CD8-positive, alpha-beta memory T cell (primary cell): ENCODE measurements at regions not wholly inside any gene's neighbourhood (a gene's known extent, or its start where the extent isn't known, plus 50 kb on each side); places are given as distances from the start of the nearest gene placed in this dataset.

Source experiments
- CTCF ChIA-PET: fragments of 350-600 bp; sonication (Branson Sonifier 250); formaldehyde crosslinking; loops from one replicate; lab custom pipeline; 2021; ENCODE audit warnings: antibody characterized with exemption; lab: Charles Lee
- POLR2A ChIA-PET: fragments of 350-600 bp; sonication (Branson Sonifier 250); formaldehyde crosslinking; loops from one replicate; lab custom pipeline; 2021; ENCODE audit warnings: antibody characterized with exemption; lab: Charles Lee
- DNase-seq, 5 donors: peaks; one replicate each; pipeline versions ENCODE4 v3.0.0 to v3.0.0-alpha.2; 2020 to 2022; ENCODE audit warnings: mixed read lengths in 1 of 5
- H3K27ac ChIP-seq: one replicate; pipeline ENCODE4 v1.7.0; 2013; ENCODE audit warnings: low read depth, mild to moderate bottlenecking, low read length, moderate library complexity
- H3K27me3 ChIP-seq: 2 replicates; pipeline ENCODE4 v1.7.0; 2013; ENCODE audit warnings: low read length, mild to moderate bottlenecking; ENCODE audit not compliant: insufficient read depth, poor library complexity, severe bottlenecking
- H3K36me3 ChIP-seq: 2 replicates; pipeline ENCODE4 v1.7.0; 2013; ENCODE audit warnings: mild to moderate bottlenecking, low read length, moderate library complexity; ENCODE audit not compliant: insufficient read depth
- H3K4me1 ChIP-seq: 2 replicates; pipeline ENCODE4 v1.7.0; 2013; ENCODE audit warnings: mild to moderate bottlenecking, low read length, moderate library complexity; ENCODE audit not compliant: insufficient read depth
- H3K4me3 ChIP-seq: 2 replicates; pipeline ENCODE4 v1.7.0; 2013; ENCODE audit warnings: mild to moderate bottlenecking, low read length
- H3K9me3 ChIP-seq: 2 replicates; pipeline ENCODE4 v1.7.0; 2013; ENCODE audit warnings: mild to moderate bottlenecking, low read length
- H3K27ac Mint-ChIP-seq, 8 donors: one replicate each; pipeline ENCODE4 v1.8.0; 2020 to 2021; ENCODE audit warnings: mixed read lengths in 8 of 8, mild to moderate bottlenecking in 6 of 8, inconsistent platforms in 3 of 8, moderate library complexity in 3 of 8
- H3K27me3 Mint-ChIP-seq, 2 donors: one replicate each; pipeline ENCODE4 v1.8.0; 2020 to 2021; ENCODE audit warnings: mixed read lengths in 2 of 2, mild to moderate bottlenecking in 1 of 2, moderate library complexity in 1 of 2
- H3K36me3 Mint-ChIP-seq, 3 donors: one replicate each; pipeline ENCODE4 v1.8.0; 2020 to 2021; ENCODE audit warnings: mixed read lengths in 3 of 3, inconsistent platforms in 1 of 3, mild to moderate bottlenecking in 1 of 3
- H3K4me1 Mint-ChIP-seq, 3 donors: one replicate each; pipeline ENCODE4 v1.8.0; 2020 to 2021; ENCODE audit warnings: mixed read lengths in 3 of 3, inconsistent platforms in 1 of 3, mild to moderate bottlenecking in 1 of 3
- H3K4me3 Mint-ChIP-seq, 7 donors: one replicate each; pipeline ENCODE4 v1.8.0; 2020 to 2021; ENCODE audit warnings: mixed read lengths in 7 of 7, mild to moderate bottlenecking in 6 of 7, moderate library complexity in 4 of 7, inconsistent platforms in 2 of 7
- H3K9me3 Mint-ChIP-seq, 5 donors: one replicate each; pipeline ENCODE4 v1.8.0; 2020 to 2022; ENCODE audit warnings: mixed read lengths in 5 of 5, mild to moderate bottlenecking in 3 of 5, moderate library complexity in 2 of 5, inconsistent platforms in 1 of 5

DNA sequence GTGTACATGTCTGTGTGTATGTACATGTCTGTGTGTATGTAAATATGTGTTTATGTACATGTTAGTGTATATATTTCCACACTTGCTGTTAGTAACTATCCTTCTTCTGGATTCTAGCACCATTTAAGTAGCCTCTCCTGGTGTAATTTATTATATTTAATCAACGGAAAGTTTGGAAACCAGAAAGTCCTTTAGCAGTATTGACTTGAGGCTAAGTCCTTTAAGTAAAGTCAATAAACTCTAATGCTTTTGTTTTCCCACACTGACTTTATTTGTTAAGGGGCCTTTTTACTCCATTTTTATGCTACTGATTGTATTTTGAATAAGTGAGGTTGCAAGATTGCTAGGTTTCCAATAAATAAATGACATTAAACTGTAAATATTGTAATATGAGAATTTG is 876.4 kb upstream of the SEL1L start:
- Histone ChIP-seq H3K36me3 (no peaks in the 10 kb centered on the region), H3K4me3 (no peak overlapping the region), H3K27ac (no peak overlapping the region), H3K4me1 (no peaks in the 10 kb centered on the region), H3K9me3 (peaks cover 6% of the 10 kb centered on the region), H3K27me3 (no peaks in the 10 kb centered on the region)
- Mint-ChIP-seq H3K4me3 (no peak overlapping the region), H3K36me3 (no peaks in the 10 kb centered on the region), H3K27ac (no peak overlapping the region), H3K9me3 (peaks cover 0 to 35% (median 9%) of the 10 kb centered on the region in 5 donors), H3K27me3 (no peaks in the 10 kb centered on the region), H3K4me1 (no peaks in the 10 kb centered on the region)
- ChIA-PET CTCF (no interaction called here), POLR2A (no interaction called here)
- no peak for DNase-seq

DNA sequence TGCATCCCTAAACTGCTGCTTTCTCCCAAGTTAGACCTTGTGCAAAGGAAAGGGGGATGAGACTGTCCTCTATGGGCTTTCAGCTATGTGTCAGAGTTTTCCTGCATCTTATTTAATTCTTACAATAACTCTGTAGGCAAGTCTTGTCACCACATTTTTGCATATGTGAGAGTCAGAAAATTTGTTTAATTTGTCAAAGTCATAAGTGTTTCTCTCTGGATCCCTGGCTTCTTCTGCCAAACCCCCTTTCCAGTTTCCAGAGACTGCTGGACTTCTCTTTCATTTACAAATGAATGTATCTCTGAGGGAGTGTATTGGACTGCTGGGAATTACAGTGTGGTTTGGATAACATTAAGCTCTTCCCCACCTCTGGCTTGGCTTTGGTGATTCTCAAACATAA is 877.6 kb upstream of the SEL1L start:
- CTCF ChIA-PET: no interaction called here
- Mint-ChIP-seq H3K36me3 (no peaks in the 10 kb centered on the region), H3K9me3 (peaks cover 3 to 31% (median 12%) of the 10 kb centered on the region in 5 donors), H3K4me3 (no peak overlapping the region), H3K27ac (no peak overlapping the region), H3K27me3 (no peaks in the 10 kb centered on the region), H3K4me1 (no peaks in the 10 kb centered on the region)
- peaks cover 6% of the 10 kb centered on the region for H3K9me3 ChIP-seq
- POLR2A ChIA-PET: no interaction called here
- no peak overlapping the region for H3K4me3 ChIP-seq
- no peak overlapping the region for H3K27ac ChIP-seq
- no peak for DNase-seq
- H3K36me3 ChIP-seq: no peaks in the 10 kb centered on the region
- no peaks in the 10 kb centered on the region for H3K4me1 ChIP-seq
- H3K27me3 ChIP-seq: no peaks in the 10 kb centered on the region

- H3K4me3 Mint-ChIP-seq: no peak overlapping the region
Observed at GRCh38 chr14:82412545-82412944, 878.9 kb upstream of the SEL1L start.

DNA sequence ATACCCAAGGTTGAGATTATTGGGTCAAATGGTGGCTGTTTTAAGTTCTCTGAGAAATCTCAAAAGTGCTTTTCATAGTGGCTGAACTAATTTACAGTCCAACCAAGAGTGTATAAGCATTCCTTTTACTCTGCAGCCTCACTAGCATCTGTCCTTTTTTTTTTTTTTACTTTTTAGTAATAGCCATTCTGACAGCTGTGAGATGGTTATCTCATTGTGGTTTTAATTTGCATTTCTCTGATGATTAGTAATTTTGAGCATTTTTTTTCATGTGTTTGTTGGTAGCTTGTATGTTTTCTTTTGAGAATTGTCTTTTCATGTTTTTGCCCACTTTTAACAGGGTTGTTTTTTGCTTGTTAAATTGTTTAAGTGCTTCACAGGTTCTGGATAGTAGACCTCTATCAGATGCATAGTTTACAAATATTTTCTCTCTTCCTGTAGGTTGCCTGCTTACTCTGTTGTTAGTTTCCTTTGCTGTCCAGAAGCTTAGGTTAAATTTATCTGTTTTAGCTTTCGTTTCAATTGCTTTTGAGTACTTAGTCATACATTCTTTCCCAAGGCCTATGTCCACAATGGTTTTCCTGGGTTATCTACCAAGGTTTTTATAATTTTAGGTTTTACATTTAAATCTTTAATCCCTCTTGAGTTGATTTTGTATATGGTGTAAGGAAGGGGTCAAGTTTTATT is 881.3 kb upstream of the SEL1L start:
- Histone ChIP-seq H3K4me3 (no peak overlapping the region), H3K27me3 (no peaks in the 10 kb centered on the region), H3K36me3 (no peaks in the 10 kb centered on the region), H3K4me1 (no peaks in the 10 kb centered on the region), H3K27ac (no peak overlapping the region), H3K9me3 (no peaks in the 10 kb centered on the region)
- DNase-seq: no peak
- Mint-ChIP-seq H3K4me1 (no peaks in the 10 kb centered on the region), H3K27ac (no peak overlapping the region), H3K36me3 (no peaks in the 10 kb centered on the region), H3K9me3 (peaks cover 10 to 50% (median 21%) of the 10 kb centered on the region in 5 donors), H3K4me3 (no peak overlapping the region), H3K27me3 (no peaks in the 10 kb centered on the region)
- POLR2A ChIA-PET: no interaction called here
- CTCF ChIA-PET: no interaction called here

More at GRCh38 chr14:82412545-82412944, 878.9 kb upstream of the SEL1L start:
- peaks cover 6% of the 10 kb centered on the region for H3K9me3 ChIP-seq
- no peaks in the 10 kb centered on the region for H3K27me3 ChIP-seq
- Mint-ChIP-seq H3K36me3 (no peaks in the 10 kb centered on the region), H3K27ac (no peak overlapping the region), H3K4me1 (no peaks in the 10 kb centered on the region), H3K27me3 (no peaks in the 10 kb centered on the region), H3K9me3 (peaks cover 3 to 34% (median 20%) of the 10 kb centered on the region in 5 donors)
- CTCF ChIA-PET: no interaction called here
- no peaks in the 10 kb centered on the region for H3K36me3 ChIP-seq
- no peaks in the 10 kb centered on the region for H3K4me1 ChIP-seq
- no peak overlapping the region for H3K27ac ChIP-seq
- H3K4me3 ChIP-seq: no peak overlapping the region
- POLR2A ChIA-PET: no interaction called here
- DNase-seq: no peak

- no peaks in the 10 kb centered on the region for H3K4me1 ChIP-seq
- no peaks in the 10 kb centered on the region for H3K9me3 ChIP-seq
- H3K9me3 Mint-ChIP-seq: peaks cover 13 to 41% (median 34%) of the 10 kb centered on the region in 5 donors
- CTCF ChIA-PET: no interaction called here
- POLR2A ChIA-PET: no interaction called here
- H3K36me3 Mint-ChIP-seq: no peaks in the 10 kb centered on the region
- no peaks in the 10 kb centered on the region for H3K27me3 Mint-ChIP-seq
- H3K27ac ChIP-seq: no peak overlapping the region
- H3K27me3 ChIP-seq: no peaks in the 10 kb centered on the region
- H3K36me3 ChIP-seq: no peaks in the 10 kb centered on the region
- DNase-seq: no peak
- H3K4me3 Mint-ChIP-seq: no peak overlapping the region
- H3K27ac Mint-ChIP-seq: no peak overlapping the region
- H3K4me3 ChIP-seq: no peak overlapping the region
- H3K4me1 Mint-ChIP-seq: no peaks in the 10 kb centered on the region
Observed at GRCh38 chr14:82419933-82420332, 886.3 kb upstream of the SEL1L start.

- no peaks in the 10 kb centered on the region for H3K9me3 ChIP-seq
- no peak overlapping the region for H3K4me3 ChIP-seq
- H3K27me3 Mint-ChIP-seq: no peaks in the 10 kb centered on the region
- H3K36me3 Mint-ChIP-seq: no peaks in the 10 kb centered on the region
- no peak overlapping the region for H3K27ac ChIP-seq
- DNase-seq: no peak
- ChIA-PET POLR2A (no interaction called here), CTCF (no interaction called here)
- H3K27ac Mint-ChIP-seq: no peak overlapping the region
- H3K9me3 Mint-ChIP-seq: peaks cover 13 to 38% (median 27%) of the 10 kb centered on the region in 5 donors
- no peaks in the 10 kb centered on the region for H3K4me1 ChIP-seq
- H3K4me3 Mint-ChIP-seq: no peak overlapping the region
- no peaks in the 10 kb centered on the region for H3K27me3 ChIP-seq
- H3K36me3 ChIP-seq: no peaks in the 10 kb centered on the region
- H3K4me1 Mint-ChIP-seq: no peaks in the 10 kb centered on the region
Observed at GRCh38 chr14:82420871-82421270, 887.2 kb upstream of the SEL1L start.

- H3K9me3 Mint-ChIP-seq: peaks cover 11 to 38% (median 27%) of the 10 kb centered on the region in 5 donors
- Histone ChIP-seq H3K4me1 (no peaks in the 10 kb centered on the region), H3K9me3 (no peaks in the 10 kb centered on the region), H3K4me3 (no peak overlapping the region), H3K27ac (no peak overlapping the region), H3K27me3 (no peaks in the 10 kb centered on the region), H3K36me3 (no peaks in the 10 kb centered on the region)
- H3K36me3 Mint-ChIP-seq: no peaks in the 10 kb centered on the region
- CTCF ChIA-PET: no interaction called here
- POLR2A ChIA-PET: no interaction called here
- H3K27me3 Mint-ChIP-seq: no peaks in the 10 kb centered on the region
- H3K4me3 Mint-ChIP-seq: no peak overlapping the region
- no peaks in the 10 kb centered on the region for H3K4me1 Mint-ChIP-seq
- no peak for DNase-seq
- H3K27ac Mint-ChIP-seq: no peak overlapping the region
Observed at GRCh38 chr14:82421286-82421685, 887.6 kb upstream of the SEL1L start.

DNA sequence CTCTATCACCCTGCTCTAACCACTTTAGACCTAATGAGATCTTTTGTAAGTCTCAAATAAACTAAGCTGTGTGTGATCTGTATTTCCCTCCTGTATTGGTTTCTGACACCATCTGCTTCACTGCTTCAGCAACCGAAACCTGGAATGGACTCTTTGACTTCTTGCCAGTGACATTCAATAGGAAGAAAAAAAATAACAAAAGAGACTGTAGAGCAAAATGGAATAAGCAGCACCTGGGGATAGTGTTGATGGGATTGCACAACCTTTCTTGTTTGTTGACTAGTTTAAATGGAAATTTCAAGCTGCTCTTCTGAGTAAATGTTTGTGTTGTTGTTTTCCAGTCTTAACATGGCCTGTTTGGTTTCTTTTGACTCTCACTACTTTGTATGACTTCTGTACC is 888.6 kb upstream of the SEL1L start:
- H3K36me3 ChIP-seq: no peaks in the 10 kb centered on the region
- Mint-ChIP-seq H3K27me3 (no peaks in the 10 kb centered on the region), H3K4me1 (no peaks in the 10 kb centered on the region), H3K4me3 (no peak overlapping the region), H3K36me3 (no peaks in the 10 kb centered on the region), H3K9me3 (peaks cover 15 to 39% (median 24%) of the 10 kb centered on the region in 5 donors), H3K27ac (no peak overlapping the region)
- H3K9me3 ChIP-seq: no peaks in the 10 kb centered on the region
- no peak overlapping the region for H3K27ac ChIP-seq
- ChIA-PET CTCF (no interaction called here), POLR2A (no interaction called here)
- H3K4me1 ChIP-seq: no peaks in the 10 kb centered on the region
- H3K27me3 ChIP-seq: no peaks in the 10 kb centered on the region
- H3K4me3 ChIP-seq: no peak overlapping the region
- no peak for DNase-seq
